OCI-LY1 (cell line): ENCODE measurements at regions not wholly inside any gene's neighbourhood (a gene's known extent, or its start where the extent isn't known, plus 50 kb on each side); places are given as distances from the start of the nearest gene placed in this dataset.

Experiments
- CTCF ChIP-seq: fragments of 200-600 bp; sonication (generic), shearing (Covaris generic); IDR thresholded peaks from 2 replicates; pipeline ENCODE4 v1.5.1; 2017; ENCODE audit warnings: mild to moderate bottlenecking, antibody characterized with exemption, low read length, moderate library complexity, mixed read lengths
- EZH2 ChIP-seq: fragments of 200-600 bp; sonication (generic), shearing (Covaris generic); IDR thresholded peaks from 2 replicates; pipeline ENCODE4 v1.8.0; 2017; ENCODE audit warnings: borderline replicate concordance, mixed run types, mild to moderate bottlenecking, antibody characterized with exemption, low read length, moderate library complexity, mixed read lengths

GRCh38 chr11:113532697-113533424 lies 57.7 kb upstream of the DRD2 start:
- peak; percentile 79 for TF ChIP-seq CTCF
- no peak for TF ChIP-seq EZH2
